Epithelial cell of proximal tubule (primary cell): ENCODE measurements at regions not wholly inside any gene's neighbourhood (a gene's known extent, or its start where the extent isn't known, plus 50 kb on each side); places are given as distances from the start of the nearest gene placed in this dataset.

ENCODE experiments used
- DNase-seq: peaks from one replicate; pipeline ENCODE4 v3.0.0-alpha.2; 2011; ENCODE audit warnings: low read depth
- H3K4me3 ChIP-seq: 2 replicates; pipeline ENCODE4 v1.5.1; 2011; ENCODE audit warnings: low read depth, mild to moderate bottlenecking, low read length
- CTCF ChIP-seq: conservative IDR thresholded peaks from 2 replicates; pipeline ENCODE4 v1.5.1; 2012; ENCODE audit warnings: low read depth, mild to moderate bottlenecking, low read length

- TF ChIP-seq CTCF: no peak
- no peak overlapping the region for H3K4me3 ChIP-seq
- no peak for DNase-seq
Measured at GRCh38 chr12:17503742-17504141, 586.3 kb downstream of the RERGL start.

DNA sequence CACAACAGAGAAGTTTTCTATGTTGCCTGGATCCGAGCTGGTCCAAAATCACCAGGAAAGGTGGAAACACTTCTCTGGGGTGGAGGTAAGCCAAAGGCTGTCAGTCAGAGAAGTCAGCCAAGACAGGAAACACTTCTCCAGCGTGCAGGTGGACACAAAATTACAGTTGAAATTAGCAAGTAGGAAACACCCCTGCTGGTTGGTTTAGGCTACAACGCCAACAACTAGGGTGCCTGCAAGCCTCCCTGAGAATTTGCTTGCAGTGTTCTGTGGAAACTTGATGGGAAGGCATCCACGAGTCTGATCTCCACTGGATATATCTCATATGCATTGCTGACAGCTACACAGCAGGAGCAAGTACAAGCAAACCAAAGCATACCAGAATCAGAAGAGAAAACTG, 600.5 kb downstream of the RERGL start:
- peak; percentile 15 for TF ChIP-seq CTCF
- H3K4me3 ChIP-seq: no peak overlapping the region

DNA sequence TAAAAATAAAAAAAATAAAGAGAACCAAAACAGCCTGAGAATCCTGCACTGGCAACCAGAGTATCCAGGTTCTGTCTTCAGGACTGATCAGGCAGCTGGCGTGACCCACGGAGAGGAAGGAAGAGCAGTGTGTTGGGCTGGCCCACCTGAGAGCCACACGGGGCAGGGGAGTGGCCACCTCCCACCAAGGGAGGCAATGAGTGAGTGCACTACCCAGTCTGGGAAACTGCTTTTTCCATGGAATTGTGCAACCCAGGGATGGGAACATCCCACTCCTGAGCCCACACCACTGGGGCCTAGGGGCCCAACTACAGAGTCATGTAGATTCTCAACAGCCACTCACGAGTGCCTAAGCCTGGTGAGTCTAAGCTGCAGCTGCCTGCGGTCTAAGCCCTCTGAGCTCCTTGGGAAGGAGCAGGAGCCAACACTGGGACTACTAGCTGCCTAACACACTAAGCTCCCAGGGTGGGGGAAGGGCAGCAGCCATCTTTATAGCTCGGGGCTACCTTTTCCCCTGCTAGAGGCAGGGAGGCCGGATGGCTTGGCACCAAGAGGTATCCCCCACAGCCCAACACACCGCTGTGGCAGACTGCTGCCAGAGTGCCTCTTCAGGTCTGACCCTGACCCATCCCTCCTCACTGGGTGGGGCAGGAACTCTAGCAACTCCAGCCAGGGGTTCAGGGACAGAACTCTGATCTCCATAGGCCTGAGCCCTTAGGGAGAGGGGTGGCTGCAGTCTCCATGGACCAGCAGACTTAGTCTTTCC, 610.9 kb downstream of the RERGL start:
- no peak for TF ChIP-seq CTCF
- H3K4me3 ChIP-seq: no peak overlapping the region
- DNase-seq: no peak

More for the DNA sequence above, 600.5 kb downstream of the RERGL start:
- DNase-seq: no peak

DNA sequence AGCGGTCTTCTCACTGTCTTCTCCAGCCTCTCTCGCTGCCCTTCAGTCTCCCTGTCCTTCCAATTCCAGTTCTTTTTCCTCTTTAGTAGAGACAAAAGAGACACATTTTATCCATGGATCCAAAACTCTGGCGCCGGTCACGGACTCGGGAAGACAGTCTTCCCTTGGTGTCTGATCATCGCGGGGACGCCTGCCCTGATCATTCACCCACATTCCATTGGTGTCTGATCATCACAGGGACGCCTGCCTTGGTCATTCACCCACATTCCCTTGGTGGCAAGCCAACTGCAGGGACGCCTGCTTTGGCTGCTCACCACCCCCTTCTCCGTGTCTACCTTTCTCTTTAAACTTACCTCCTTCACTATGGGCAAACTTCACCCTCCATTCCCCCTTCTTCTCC, 619.5 kb downstream of the RERGL start:
- DNase-seq: no peak
- TF ChIP-seq CTCF: no peak
- no peak overlapping the region for H3K4me3 ChIP-seq

- no peak for DNase-seq
- no peak overlapping the region for H3K4me3 ChIP-seq
- TF ChIP-seq CTCF: no peak
Measured at GRCh38 chr12:17459214-17459613, 630.8 kb downstream of the RERGL start.

DNA sequence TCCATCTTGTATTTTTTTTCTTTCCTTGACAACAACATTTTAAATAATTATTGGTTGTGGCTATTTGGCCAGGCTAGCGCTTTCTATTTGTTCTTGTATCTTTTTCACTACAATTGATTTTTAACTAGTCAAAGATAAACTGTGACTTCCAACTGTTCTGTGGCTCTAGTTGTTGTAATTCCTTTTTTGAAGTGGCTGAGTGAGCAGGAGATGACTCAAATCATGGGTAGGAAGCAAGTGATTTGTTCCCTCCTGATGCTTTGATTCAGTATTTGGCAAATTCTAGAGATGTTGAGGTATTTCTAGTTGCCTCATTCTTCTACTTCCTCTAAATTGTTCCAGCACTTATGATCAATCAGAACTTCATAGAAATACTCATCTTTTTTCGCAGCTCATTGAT, 633.5 kb downstream of the RERGL start:
- no peak for TF ChIP-seq CTCF
- DNase-seq: peak; percentile 31
- no peak overlapping the region for H3K4me3 ChIP-seq

GRCh38 chr12:17438141-17438540, 651.9 kb downstream of the RERGL start:
- TF ChIP-seq CTCF: no peak
- H3K4me3 ChIP-seq: no peak overlapping the region
- DNase-seq: no peak
